GM04503 (cell line): ENCODE measurements at regions not wholly inside any gene's neighbourhood (a gene's known extent, or its start where the extent isn't known, plus 50 kb on each side); places are given as distances from the start of the nearest gene placed in this dataset.

Source experiments
- DNase-seq: peaks from one replicate; pipeline ENCODE4 v3.0.0-alpha.2; 2012; ENCODE audit warnings: low read depth

GRCh38 chr16:73529303-73530012, 481.5 kb upstream of the ZFHX3 start:
- no peak for DNase-seq

GRCh38 chr16:73527187-73527586, 479.3 kb upstream of the ZFHX3 start:
- no peak for DNase-seq

DNA sequence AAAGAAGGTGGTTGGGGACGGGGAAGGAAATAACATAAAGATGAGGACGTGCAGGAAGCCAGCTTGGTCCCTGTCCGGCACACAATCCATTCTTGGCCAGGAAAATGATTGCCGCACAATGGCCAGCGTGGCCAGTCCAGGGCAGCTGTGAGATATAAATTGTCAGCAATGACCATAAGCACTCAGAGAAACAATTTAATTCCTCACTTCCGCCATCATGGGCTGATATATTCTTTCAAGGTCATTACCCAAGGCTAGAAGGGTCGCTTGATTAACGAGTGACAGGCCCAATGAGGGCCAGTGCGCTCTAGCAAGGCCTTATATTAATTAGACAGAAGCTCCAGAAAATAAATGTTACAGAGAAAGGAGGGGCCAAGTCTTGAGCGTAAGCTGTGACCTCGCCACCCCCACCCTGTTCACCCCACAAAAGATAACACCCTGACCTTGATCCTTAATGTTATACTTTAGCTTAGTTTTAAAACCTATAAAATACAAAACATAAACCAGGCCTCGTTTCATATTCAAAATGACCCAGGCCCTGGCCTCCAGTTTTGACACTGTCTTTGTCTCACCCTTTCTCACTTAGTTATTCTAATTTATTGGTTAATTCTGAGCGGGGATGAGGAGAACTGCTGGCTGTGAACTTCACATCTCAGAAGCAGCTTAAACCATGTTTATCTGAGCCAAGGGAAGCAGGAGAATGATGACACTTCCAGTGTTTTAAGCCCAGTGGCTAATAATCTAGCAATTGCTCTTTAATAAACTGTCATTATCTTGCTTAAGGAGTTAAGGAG, 478.3 kb upstream of the ZFHX3 start:
- no peak for DNase-seq

DNA sequence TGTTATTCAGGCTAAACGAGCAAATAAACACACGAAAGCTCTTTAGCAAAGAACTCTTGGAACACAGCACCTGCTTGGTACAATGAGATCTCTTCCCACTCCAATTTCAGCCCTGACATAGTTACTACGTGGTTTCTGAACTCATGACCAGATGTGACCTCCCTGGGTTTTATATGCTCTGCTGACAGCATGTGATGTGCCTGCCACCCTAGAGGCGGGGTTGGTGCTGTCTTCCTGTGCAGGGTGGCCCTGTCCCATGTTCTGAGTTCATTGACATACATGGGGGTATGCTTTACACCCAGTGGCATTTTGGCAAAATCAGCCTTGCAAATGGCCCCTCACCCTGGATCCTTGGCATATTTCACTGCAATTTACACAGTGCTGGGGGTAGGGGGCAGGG, 475.3 kb upstream of the ZFHX3 start:
- no peak for DNase-seq

DNA sequence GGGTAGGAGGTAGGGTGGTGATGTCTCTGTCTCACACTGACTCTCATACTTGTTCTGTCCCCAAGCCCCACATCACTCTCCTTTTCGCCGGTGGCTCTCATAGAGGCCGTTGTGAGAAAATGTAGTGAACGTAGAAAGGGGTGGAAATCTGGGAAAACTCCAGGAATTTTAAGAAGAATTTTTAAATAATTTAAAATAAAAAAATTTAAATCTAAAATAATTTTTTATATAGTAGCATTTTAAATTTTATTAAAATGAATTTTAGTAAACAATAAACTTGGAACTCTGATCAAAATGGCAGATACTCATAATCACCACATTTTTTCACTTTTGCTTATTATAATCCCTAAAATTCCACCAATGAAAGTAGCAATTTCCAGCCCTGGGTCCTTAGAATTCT, 473.6 kb upstream of the ZFHX3 start:
- no peak for DNase-seq

- no peak for DNase-seq
Observed at GRCh38 chr16:73515616-73516015, 467.7 kb upstream of the ZFHX3 start.

GRCh38 chr16:73510852-73511251, 462.9 kb upstream of the ZFHX3 start:
- DNase-seq: no peak

DNA sequence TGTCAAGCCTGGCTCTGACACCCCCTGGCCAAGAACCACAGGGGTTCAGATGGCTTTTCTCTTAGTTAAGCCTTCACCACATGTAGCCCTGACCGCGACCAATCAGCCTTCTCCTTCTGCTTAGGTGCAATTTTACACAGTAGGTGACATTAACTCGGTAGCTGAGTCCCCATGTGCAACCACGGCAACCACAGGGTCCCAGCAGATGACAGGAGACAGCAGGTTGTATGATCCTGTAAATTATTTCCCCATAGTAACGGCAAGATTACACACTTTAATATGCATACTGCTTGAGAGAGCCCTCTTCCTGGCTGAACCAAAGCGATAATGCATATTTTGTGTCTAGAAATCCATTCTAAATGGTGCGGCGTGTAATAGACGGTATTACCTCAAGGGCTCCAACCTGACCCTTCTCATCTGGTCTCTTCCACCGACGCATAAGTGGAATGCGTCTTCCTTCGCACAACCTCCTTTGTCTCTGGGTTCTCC, 458.7 kb upstream of the ZFHX3 start:
- no peak for DNase-seq

DNA sequence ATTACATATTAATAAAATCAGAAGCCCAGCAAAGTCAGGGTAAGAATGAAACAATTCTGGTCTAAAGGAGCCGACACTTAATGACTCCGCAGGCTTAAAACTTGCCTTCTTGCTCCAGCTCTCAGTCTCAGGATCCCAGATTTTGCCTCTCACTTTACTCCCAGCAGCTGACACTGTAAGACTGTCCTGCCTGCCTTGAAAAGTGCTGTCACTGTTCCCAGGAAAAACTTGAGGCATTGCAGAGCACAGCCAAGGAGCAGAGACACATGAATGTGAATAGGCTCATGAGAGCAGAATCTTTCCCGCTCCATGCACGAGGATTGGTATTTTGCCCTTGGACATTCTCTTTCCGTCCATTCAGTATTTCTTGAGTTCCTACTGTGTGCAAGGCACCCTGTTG, 457.6 kb upstream of the ZFHX3 start:
- DNase-seq: no peak

- no peak for DNase-seq
Observed at GRCh38 chr16:73504591-73505575, 457.0 kb upstream of the ZFHX3 start.

DNA sequence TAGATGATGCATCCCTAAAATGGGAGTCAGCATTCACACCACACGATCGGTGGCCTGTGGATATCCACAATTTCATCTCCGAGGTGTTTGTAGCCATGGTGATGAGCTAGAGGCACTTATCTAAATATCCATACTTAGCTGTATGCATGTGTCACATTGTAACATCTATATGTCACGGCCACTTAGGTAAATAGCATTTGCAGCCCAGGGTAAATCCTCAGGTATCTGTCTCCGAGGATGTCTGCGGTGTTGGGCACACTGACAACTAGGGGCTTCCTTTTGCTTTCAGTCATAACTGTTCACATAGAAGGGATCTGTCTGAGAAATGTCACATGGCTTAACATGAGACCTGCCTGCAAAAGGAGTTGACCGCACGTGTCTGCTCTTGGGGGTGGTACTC, 455.2 kb upstream of the ZFHX3 start:
- no peak for DNase-seq

DNA sequence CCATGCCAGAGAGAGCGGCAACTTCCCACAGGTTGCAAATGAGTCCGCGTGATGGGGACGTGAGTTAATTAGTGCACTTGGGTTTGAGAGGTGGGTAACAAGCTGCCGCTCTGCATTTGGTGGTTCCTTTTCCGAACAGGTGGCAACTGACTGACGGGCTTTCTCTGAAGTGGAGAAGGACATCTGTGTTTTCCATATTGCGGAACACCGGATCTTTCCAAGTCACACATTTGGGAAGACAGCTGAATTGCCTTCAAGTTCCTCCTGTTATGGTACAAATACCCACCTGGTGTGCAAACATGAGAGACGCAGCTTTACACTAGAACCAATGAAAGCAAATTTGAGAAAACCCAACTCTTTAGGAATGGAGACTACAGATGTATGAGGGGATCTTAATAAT, 451.3 kb upstream of the ZFHX3 start:
- no peak for DNase-seq

- no peak for DNase-seq
Observed at GRCh38 chr16:73485880-73486279, 438.0 kb upstream of the ZFHX3 start.

DNA sequence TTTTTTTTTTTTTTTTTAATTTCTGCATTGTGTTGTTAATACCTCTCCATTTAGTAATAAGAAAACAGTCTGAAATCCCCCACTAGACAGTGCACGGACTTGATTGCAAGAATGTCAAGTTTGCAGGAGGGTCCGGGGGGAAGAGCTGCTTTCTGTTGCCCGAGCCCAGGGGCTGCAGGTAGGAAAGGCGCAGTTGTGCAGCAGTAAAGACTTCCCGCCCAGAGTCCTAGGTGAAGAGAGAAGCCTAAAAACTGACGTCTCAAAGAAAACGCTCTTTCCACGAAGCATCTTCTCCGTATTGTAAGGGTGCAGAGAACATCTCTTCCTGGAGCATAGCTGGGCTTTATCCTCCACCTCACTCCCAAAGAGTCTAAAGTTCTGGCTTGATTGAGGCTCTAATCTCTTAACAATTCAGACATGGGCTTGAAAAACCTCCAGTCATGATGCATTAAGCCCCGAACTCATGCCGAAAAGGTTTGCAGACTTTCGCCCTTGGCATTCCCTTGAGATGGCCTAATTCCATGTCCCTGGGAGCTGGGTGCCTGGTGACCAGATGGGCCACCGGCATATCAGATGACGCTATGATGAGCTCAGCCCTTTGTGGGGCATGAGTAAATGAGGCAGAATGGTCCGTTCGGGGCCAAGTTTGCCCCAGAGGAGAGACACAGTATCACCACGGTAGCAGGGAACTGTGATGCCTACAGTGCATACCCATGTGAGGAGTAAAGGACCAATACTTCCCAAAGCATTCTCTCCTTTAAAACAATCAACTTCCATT, 436.2 kb upstream of the ZFHX3 start:
- DNase-seq: peak; percentile 3

DNA sequence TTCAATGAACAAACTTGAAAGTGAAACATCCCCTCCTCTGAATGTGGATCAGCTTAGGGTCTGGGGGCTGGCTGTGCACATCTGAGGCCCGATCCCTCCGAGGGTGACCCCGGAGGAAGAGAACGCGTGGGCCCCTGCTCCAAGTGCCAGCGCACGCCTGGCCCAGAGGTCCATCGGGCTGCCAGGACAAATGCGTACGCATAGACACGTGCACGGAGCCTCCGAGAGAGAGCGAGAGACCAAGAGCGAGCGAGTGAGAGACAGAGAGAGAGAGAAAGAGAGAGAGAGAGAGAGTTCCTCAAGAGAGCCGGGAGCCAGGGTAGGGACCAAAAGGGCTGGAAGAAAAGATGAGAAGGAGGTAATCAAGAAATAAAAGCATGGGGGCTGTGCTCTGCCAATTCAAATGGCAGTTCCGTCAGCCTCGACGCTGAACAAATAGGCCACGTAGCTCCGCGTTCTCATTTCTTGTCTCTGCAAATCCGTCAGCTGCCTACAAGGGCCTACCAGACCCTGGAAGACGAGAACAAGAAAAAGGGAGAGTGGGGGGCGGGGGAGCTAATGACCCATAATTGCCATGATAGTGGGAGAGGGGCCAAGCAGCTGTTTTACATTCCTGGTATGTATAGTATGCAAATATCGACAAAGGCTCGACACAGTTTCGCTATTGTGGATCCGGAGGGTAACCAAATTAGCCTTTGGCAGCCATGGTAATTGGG, 435.3 kb upstream of the ZFHX3 start:
- DNase-seq: no peak

- DNase-seq: no peak
Observed at GRCh38 chr16:73482310-73482709, 434.4 kb upstream of the ZFHX3 start.

GRCh38 chr16:73480381-73480780, 432.5 kb upstream of the ZFHX3 start:
- no peak for DNase-seq

DNA sequence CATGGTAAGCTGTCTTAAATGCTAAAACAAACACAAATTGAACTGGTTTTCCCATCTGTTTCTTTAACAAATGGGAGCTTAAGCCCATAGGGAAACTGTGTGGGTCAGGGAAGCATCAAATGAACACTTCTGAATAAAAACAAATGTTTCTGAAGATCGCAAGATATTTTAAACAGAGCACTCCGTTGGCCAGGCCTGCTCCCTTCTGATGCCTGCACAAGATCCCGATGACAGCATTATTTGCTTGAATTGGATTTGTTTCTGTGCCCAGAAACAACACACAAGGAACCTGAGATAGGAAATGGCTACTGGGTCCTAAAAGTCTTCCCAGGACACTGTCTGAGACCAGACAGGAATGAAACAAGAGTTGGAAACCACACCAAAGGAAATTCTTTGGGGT, 425.8 kb upstream of the ZFHX3 start:
- no peak for DNase-seq

DNA sequence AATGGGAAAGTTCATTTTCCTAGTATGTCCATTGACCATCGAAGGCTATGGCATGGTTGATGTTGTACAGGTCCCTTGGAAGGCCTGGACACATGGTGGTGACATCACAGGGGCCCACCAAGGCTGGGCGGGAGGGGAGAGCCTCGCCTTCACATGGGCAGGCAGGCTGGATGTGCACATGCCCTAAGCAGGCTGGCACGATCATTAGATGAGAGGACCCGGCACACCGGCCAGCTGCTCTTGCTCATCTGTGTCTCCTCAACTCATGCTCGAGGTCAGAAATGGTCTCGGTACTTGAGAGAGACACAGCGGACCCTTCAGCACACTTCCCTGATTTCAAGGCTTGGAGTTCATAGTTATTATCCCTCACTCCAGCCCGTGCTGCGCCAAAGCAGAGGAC, 416.9 kb upstream of the ZFHX3 start:
- DNase-seq: no peak

DNA sequence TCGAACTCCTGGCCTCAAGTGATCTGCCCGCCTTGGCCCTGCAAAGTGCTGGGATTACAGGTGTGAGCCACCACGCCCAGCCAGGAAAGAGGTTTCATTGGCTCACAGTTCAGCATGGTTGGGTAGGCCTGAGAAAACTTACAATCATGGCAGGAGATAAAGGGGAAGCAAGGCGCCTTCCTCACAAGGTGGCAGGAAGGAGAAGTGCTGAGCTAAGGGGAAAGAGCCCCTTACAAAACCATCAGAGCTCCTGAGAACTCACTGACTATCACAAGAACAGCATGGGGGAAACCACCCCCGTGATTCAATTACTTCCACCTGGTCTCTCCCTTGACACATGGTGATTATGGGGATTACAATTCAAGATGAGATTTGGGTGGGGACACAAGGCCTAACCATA, 411.7 kb upstream of the ZFHX3 start:
- DNase-seq: no peak

DNA sequence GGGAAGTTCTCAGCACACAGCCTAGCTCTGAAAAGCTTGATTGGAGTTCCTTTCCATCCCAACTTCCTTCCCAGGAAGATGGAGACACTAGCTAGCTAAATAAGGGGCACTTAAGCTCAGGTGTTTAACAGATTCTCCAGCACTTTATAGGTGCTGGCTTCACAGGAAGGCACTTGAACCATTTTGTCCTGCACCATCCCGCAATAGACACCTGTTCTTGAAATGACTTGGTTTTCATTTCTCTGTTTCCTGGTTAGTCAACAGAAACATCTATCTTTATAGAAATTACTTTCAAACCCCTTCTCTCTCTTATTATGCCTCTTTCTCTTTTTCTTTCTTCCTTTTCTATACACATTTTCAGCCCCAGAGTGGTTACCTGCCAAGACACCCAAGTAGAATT, 409.9 kb upstream of the ZFHX3 start:
- DNase-seq: no peak
